Stimulated activated CD4-positive, alpha-beta T cell treated with anti-CD3 and anti-CD28 coated beads, TNF-alpha, amount 100 ng/mL, for 24 hours (primary cell): ENCODE measurements at regions not wholly inside any gene's neighbourhood (a gene's known extent, or its start where the extent isn't known, plus 50 kb on each side); places are given as distances from the start of the nearest gene placed in this dataset.

Experiments used
- DNase-seq, 3 experiments: peaks; one replicate each; pipeline ENCODE4 v3.0.0-alpha.2; 2020; ENCODE audit warnings: low read depth in 3 of 3

DNA sequence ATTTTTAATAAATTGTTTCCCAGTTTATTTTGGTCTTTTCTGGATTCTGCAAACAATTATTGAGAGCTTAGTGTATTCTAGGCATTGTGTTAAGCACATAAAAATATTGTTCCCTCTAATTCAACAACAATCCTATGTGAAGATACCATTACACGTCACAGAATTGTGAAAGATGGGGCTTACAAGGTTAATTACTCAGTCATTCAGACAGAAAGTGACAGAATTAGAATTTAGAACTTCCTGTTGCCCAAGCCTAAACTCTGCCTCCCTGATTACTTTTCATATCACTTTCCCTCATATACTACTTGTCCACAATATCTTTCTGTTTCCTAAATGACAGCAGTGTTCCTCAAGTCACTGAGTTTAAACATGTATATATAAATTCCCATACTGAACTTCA lies 186.7 kb upstream of the VEGFC start:
- no peak for DNase-seq

DNA sequence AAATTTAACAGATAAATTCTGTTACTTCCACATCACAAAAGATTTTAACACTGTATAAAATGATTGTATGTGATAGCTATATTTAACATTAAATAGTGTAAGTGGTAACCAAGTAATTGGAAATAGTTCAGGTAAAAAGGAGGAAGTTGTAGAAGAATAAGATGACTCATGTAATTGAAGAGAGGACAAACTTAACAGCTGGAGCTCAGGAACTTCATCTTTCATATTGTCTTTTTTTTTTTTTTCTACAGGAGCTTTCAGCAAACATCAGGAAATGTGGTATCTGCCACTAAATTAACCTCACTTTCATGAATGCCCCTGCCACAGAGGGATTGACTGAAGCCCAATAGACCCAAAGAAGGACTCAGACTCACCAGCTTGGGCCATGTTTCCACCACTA lies 188.4 kb upstream of the VEGFC start:
- DNase-seq = no peak

DNA sequence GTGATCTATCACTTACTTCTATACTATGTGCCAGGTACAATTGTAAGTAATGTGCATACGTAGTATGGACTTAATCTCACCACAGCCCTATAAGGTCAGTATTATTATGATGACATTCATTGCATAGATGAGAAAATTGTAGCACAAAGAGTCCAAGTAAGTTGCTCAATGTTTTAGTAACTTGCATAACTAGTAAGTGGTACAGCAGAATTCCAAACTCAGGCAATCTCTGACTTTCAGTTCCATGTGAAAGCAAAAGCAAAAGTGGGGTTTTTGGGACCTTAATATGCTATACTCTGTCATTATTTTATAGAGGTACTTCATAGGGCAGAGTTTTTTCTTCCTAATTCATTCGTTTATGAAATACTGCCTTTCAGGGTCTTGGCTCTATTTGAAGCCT lies 188.8 kb upstream of the VEGFC start:
- no peak for DNase-seq

DNA sequence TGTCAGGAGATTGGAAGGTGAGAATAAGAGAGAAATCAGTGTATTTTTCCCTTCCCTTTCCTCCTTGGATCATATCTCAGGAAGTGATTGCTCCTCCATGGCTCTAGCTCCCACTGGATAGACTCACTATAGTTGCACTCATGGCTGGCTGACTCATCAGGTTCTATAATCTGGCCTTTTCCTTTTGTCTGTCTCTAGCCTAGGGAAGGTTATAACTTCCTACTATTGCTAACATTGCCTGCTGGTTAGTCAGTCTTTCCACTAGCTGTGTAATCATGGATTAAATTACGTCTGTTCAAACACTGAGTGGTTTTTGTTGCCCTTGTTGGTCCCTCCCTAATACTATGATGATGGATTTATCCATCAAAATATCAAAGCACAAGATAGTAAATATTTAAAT lies 195.5 kb upstream of the VEGFC start:
- DNase-seq = no peak

DNA sequence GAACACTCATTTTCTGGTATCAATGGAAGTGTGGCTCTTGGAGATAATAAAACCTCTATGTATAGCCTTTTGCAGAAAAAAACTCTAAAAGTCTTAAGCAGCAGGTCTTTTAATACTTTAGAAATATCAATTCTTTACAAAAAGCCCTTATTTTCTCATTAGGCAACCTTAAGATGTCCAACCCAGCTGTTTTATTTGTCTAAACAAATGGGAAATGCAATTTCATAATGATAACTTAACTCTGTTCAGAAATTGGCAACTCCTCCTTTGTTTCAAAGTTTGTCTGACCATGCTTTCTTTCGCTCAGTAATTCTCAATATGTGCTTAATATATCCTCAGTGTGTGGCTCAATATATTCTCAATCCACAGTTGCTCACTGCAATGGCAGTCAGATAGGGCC lies 196.5 kb upstream of the VEGFC start:
- DNase-seq = no peak

DNA sequence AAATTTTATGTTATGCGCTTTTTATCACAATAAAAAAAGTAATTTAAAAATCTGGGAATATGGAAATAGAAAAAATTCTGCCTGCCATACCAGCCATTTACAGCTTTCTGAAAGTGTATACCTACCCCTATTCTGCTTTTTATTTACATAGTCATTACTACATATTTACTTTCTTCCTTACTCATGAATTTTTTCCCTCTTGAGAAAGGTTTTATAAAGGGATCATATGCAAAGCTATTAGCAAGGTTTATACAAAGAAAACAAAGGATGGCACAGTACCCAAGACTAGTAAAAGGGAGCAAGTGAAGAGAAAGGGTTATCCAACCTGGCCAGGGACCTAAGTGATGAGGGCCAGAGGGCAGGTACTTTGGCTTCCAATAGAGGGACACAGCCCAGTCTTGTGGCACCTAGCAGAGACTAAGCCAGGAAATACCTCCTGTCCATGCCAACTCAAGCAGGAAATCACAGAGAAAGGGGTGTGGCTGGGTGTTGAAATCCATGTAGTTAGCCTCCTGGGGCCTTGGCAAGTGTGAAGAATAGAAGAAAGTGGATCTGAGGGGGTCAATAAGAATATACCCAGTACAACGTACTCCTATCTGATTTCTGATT lies 207.3 kb upstream of the VEGFC start:
- no peak for DNase-seq

DNA sequence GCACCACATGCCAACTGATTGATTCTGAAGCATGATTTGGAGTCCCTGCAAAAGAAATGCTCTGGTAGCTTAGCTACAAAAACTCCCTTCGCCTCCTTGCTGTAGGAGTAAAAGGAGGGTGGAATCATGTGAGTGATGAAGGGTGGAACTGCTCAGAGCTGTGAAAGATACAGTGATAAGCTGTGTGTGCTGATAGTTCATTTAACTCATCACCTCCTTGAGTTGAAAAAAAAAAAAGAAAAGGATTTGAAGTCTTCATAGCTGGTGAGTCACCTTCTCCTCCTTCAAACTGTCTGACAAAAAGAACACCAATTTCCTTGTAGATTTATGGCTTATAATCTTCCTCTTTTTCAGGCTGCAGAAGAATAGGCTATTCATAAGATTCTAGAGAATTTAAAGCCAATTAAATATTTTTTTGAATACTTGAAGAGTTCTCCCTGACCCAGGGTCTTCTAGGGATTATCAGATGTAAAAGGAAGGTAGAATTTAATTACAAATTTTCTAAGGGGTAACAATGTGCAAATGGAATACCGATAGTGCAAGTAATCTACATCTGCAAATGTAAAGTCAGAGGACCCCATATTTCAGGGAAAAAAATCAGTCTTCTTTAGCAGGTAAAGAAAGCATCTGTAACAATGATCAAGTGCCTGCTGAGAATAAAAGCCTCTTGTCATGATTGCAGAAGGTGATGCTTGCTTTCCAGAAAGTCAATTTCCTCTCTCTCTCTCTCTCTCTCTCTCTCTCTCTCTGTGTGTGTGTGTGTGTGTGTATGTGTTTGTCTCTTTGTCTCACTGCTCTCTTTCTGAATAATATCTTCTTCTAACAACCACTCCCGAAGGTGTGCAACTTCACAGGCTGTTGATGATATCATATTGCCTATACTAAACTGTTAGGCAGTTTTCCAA lies 208.8 kb upstream of the VEGFC start:
- no peak for DNase-seq

DNA sequence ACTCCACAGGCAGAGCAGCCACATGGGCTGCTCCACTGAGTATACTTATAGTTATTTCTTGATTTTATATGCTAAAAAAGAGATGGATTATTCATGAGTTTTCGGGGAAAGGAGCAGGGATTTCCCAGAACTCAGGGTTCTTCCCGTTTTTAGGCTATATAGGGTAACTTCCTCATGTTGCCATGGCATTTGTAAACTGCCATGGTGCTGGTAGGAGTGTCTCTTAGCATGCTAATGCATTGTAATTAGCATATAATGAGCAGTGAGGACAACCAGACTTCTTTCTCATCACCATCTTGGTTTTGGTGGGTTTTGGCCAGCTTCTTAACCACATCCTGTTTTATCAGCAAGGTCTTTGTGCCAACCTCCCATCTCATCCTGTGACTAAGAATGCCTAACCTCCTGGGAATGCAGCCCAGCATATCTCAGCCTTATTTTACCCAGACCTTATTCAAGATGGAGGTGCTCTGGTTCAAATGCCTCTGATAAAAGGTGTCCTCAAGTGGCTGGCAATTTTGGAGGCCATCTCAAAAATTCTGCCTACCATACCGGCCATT lies 213.0 kb upstream of the VEGFC start:
- DNase-seq = no peak

DNA sequence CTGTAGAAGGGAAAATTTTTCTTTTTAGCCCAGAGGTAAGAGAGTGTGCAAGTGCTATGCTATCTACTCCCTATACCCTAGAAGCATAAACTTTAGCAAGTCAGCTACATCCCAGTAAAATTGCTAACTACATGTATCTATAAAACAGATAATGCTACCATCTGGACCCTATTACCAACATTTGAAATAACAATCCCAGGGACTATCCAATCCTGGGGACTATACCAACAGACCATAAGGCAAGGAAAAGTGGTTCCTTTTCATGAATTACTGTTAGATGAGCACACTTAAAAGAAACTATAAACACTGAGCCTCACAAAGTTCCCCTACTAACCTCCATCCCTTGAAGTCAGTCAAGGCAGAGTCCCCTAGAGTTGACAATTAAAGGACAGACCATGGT lies 213.6 kb upstream of the VEGFC start:
- DNase-seq = no peak

DNA sequence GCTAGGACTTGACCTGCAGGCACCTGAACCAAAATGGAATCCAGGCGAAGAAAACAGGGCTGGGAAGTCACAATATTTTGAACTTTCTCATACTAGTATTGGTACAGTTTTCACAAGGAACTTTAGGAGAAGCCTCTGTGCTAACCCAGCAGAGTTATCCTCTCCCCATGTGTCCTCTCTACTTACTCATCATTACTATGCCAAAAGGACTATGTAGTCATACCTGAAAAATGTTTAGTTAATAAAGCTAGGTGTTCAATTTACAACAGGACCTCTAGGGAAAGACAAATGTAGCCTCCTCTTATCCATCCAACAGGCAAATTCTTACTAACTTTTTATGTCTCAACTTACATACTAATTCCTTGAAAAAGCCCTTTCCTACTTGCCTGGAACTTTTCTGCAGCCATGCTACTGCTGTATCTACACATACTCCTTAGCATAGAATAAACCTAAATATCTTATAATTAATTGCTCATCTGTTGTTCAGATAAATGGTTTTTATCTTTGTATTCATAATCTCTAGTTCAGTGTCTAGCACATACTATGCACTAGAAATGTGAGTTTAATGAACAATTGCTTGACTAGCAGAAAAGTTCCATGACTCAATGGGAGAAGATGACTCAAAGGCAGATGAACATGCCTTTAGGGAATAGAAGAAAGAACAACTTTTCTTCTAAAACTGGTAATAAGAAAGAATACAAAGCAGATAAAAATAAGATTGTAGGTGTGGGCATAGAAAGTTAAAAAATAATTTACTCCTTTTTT lies 215.5 kb upstream of the VEGFC start:
- DNase-seq = no peak

DNA sequence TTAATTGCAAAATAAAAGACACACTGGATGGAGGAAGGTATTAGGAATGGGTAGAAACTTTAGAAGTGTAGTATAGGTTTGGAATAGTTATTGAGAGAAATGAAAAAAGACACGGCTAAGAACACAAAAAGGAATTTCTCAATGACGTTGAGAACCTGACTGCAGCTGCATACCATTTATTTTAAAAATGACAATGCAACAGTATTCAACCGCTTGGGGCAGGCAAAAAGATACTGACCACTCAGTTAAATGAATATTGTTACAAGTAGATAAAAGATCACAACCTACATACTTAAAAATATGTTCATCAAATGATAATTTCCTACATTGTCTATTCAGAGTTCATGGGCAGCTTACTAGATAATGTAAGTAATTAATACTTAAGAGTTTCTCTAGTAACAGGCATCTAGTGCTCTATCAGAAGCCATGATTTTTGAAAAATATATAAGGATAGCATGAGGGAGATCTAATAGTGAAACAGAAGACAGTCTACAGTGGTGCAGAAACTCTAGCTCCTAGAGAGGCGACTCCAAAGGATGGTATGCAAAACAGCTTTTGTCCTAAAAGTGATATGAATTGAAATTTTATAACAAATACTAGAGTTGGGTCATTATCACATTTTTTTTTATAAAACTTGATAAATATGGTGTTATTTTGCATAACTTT lies 216.2 kb upstream of the VEGFC start:
- DNase-seq = no peak

DNA sequence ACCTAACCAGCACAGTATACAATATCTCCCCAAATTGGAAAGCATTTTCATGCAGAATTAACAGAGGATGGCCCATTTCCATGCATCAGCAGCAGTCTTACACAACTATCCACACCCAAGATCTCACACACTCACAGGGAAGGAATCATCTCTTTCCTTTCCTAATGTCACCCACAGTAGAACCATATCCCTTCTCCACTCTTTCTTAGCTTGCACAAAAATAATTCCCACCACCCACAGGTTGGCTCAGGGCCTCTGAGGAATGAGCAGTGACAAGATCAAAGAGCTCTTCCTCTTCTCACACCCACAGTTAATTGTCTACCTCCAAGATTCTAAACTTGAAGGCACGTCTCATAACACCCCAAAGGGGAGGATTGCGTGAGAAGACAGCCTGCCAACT lies 217.7 kb upstream of the VEGFC start:
- DNase-seq = no peak

DNA sequence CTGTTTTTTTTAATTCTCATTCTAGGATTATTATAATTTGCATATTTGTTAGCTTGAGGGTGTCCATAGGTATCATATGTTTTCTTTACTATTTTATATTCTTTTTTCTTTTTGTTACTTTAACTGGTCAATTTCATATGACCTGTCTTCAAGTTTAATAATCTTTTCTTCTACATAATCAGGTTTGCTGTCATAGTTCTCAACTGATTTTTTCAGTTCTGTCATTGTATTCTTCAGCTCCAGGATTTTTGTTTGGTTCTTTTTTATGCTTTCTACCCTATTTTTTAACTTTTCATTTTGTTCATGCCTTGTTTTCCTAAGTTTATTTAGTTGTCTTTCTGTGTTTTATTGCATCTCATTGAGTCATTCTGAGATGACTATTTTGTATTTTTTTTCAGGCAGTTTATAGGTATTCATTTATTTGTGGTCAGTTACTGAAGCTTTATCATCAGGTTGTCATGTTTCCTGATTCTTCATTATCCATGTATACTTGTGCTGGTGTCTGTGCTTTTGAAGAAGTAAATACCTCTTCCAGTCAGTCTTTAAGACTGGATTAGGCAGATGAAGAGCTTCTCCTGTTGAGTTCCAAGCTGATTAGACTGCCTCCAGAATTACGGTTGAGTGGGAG lies 220.3 kb upstream of the VEGFC start:
- DNase-seq = no peak

DNA sequence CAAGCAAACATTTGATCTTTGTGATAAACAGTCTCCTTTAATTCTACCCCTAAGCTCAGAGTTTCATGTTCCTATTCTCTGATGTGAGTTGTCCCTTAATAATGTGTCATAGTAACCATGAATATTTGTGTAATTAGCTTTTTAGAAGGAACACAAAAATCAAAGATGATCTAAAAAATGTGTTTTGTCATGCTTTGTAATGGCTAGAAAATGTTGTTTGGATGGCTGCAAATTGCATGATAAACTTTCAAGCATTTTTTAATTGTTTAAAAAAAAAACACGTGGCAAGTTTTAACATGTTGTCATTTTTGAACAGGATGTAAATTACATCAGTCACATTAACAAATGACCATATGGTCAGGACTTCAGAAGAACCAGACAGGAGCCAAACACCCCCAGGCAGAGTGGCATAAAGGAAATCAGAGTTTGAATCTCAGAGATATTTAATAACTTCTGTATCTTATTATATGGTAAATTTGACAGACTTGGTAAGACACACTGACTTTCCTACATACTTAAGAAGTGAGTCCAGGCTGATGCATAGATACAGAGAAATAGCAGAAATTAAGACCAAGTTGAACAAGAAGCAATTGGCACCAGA lies 223.9 kb upstream of the VEGFC start:
- no peak for DNase-seq

DNA sequence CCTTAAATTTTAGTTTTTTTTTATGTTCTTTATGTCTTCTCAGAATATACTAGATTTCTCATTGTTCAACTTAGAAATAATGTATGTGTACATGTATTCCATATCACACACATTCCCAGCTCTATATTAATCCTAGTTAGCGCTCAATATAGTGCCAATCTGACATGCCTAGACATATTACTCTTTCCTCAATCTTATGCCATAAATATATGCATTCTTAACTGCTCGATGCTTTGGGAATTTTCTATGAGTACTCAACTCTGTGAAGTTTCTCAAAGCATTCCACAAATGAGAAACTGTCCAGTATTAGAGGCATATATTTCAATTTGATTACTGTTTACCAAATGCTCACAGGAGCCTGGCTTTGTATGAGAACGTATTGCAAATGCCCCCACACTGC lies 231.2 kb upstream of the VEGFC start:
- DNase-seq = no peak

DNA sequence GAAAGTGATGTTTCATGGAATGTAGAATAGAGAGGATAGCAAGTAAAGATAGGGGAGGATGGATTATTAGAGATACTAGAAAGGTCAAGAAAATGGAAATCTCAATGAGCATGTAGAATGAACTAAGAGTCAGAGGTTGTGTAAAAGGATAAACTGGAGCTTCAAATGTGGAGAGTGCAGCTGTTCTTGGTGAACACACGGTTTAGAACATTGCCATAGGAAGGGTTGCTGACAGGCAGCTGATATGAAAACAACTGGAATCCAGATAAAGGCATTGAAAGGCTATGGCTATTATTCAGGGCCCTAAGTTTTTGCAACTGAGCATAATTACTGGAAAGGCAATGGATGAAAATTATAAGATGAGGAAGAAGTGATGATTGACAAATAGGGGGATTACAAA lies 239.6 kb upstream of the VEGFC start:
- no peak for DNase-seq

DNA sequence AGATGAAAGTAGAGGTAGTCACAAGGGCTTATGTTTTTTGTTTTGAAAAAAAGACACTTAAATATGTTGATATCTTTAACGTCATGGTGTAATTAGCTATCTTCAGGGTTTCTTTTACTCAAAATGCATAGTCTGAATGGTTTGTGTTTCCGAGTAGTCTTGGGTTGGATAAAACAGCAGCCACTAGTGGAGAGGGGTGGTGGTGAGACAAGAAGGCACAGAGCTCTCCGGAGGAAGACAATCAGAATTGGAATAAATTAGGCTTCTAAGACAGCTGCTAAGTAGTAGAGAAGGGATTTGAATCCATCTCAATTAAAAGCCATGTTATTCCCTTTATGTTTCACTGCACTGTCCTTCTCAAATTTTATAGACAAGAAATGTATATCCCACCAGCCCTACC lies 240.4 kb upstream of the VEGFC start:
- DNase-seq = no peak

DNA sequence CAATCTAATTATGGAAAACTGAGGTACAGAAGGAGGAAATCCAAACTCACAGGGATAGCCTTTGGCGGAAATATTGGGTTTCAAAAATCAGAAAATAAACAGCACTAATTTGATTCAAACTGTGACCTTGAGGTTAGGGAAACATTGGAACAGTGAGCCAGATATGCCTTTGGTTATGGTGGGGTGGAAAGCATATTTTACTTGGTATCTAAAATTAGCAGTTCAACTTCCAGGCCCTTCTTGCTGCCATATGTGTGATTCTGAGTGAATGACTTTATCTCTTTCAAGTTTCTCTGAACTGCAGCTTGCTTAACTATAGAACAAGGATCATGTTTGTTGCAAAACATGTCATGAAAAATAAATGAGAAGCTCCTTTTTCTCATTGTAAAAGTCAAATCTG lies 240.9 kb upstream of the VEGFC start:
- DNase-seq = no peak

DNA sequence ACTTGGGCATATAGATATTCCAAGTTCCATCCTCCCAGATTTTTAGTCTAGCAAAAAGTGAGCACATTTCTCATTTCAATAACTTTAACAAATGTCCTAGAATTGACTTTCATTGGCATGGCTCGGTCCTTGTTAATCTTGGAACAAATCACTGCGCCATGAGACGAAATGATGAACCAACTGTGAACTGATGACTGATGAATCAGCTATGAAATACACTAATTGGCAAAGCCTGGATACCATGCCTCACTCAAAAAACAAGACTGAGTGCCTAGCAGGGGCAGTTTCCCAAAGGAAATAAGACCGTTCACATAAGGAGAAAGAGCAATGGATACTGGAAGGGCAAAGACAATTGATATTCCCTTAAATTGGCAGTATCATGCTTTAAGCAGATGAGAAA lies 248.6 kb upstream of the VEGFC start:
- DNase-seq = no peak

DNA sequence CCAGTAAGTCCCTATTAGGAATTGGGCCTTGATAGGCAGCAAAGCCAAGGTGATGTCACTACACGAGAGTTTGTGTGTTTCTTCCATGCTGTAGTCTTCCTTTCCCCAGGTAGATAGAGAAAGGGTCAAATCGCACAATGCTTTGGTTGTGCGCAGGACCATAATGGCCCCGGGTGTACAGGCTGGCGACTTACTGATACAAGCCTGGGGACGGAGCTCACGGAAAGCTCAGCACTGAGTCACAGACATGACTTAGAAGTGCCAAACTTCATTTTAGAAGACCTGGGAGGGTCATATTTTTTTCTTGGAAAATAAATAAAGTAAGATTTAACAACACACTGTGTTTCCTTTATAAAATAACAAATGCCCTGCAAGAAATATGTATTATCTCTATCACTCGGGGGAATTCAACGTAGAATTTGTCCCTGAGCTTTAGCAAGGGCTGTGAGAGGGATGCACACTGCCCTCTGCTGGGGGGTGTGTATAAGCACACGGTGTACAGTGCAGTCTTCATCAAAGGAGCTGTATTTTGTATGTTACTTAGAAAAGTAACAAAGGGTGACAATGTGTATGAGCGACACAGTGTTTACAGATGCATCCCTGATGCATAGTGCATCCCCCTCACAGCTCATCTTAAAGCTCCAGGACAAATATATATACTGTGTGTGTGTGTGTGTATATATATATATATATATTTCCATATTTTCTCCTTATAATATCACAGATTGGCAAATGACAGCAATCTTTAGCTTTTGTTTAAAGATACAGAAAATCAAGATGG lies 254.5 kb upstream of the VEGFC start:
- peak; percentile 7 to 42 (median 22) for DNase-seq
